ENCODE measurements at regions not wholly inside any gene's neighbourhood (a gene's known extent, or its start where the extent isn't known, plus 50 kb on each side); places are given as distances from the start of the nearest gene placed in this dataset.
A peak's percentile ranks its signal among the peaks of the same experiment; 100 is the strongest.

GRCh38 chr13:50693727-50694126 lies 149.8 kb downstream of the DLEU7 start:
- intact Hi-C loops (cut with micrococcal nuclease), result no loop called here
- no peak overlapping the region for H2BK5ac ChIP-seq (ENCODE audit: low read depth, low read length, poor library complexity, severe bottlenecking)
- no peak overlapping the region for H3K18ac ChIP-seq (ENCODE audit: low read depth, low read length)
- no CpG with 5 or more reads among the region's 2 CpGs for WGBS, 2 experiments (ENCODE audit: extremely low coverage in 2 of 2, insufficient read length in 1 of 2)
- no peak overlapping the region for H3K23ac ChIP-seq (ENCODE audit: low read depth, low read length)
- H4K20me1 ChIP-seq (ENCODE audit: insufficient read depth, low read length), result no peaks in the 10 kb centered on the region
- peak overlapping the region; percentile 38 for H3K4me2 ChIP-seq (ENCODE audit: low read depth, low read length)
- no peak overlapping the region for H2AFZ ChIP-seq (replicated peaks; ENCODE audit: low read length, poor library complexity)
- no peak overlapping the region for H2BK15ac ChIP-seq (ENCODE audit: low read depth, low read length)
- H3K4ac ChIP-seq (ENCODE audit: low read depth, low read length), result no peak overlapping the region
- no peak for DNase-seq
- no peak overlapping the region for H2AK5ac ChIP-seq (ENCODE audit: low read depth, low read length)
- ATAC-seq (ENCODE audit: low read depth), result peak; percentile 53
- no peak overlapping the region for H3K9ac ChIP-seq (ENCODE audit: low read depth, low read length)
- H3K36me3 ChIP-seq (ENCODE audit: control insufficient read depth, insufficient read depth, low read length), result no peaks in the 10 kb centered on the region
- no peak overlapping the region for H4K5ac ChIP-seq (ENCODE audit: low read depth, low read length)
- peaks cover 21% of the 10 kb centered on the region for H3K27me3 ChIP-seq (ENCODE audit: control insufficient read depth, insufficient read depth, low read length)
- H4K8ac ChIP-seq (ENCODE audit: low read depth in 2 of 2, low read length in 2 of 2), result no peak overlapping the region
- no peak overlapping the region for H2BK20ac ChIP-seq (ENCODE audit: low read depth, low read length)
- H2AK9ac ChIP-seq (replicated peaks; ENCODE audit: low read depth, low read length, poor library complexity), result no peak overlapping the region
- H3K14ac ChIP-seq (replicated peaks; ENCODE audit: low read depth, low read length), result no peak overlapping the region
- ChIA-PET CTCF (interaction anchor here (0.6 to 0.7 kb wide), 2 partner anchors 82 to 97 kb away, joined by 3 to 4 read pairs; no protein-coding TSS in a partner anchor), POLR2A (ENCODE audit: unreplicated experiment) (no interaction called here)
- H2BK120ac ChIP-seq (ENCODE audit: low read depth, low read length), result no peak overlapping the region
- no peak overlapping the region for H4K91ac ChIP-seq (ENCODE audit: insufficient read depth, low read depth, low read length)
- in situ Hi-C loops (cut with MboI; ENCODE audit: low sequenced_read_pairs), result no loop called here
- no peaks in the 10 kb centered on the region for H3K9me1 ChIP-seq (ENCODE audit: insufficient read depth, low read length)
- H3K9me3 ChIP-seq (ENCODE audit: control insufficient read depth, insufficient read depth, low read length), result no peaks in the 10 kb centered on the region
- BruUV-seq (replicated peaks), result no TSS peak
- H3K27ac ChIP-seq (ENCODE audit: insufficient read depth, low read length), result no peak overlapping the region
- no peak overlapping the region for H3K4me3 ChIP-seq (ENCODE audit: insufficient read depth, low read depth, low read length)
- dilution Hi-C loops (cut with HindIII; ENCODE audit: low sequenced_read_pairs, unreplicated experiment), result no loop called here
- no peaks in the 10 kb centered on the region for H3K79me1 ChIP-seq (ENCODE audit: low read depth in 1 of 2, low read length in 2 of 2)
- H3K56ac ChIP-seq (ENCODE audit: extremely low read depth, insufficient read depth, low read length), result no peak overlapping the region
- TF ChIP-seq ELK1 (IDR thresholded peaks at IDR 0.05; ENCODE audit: borderline replicate concordance, low read depth, low read length) (no peak), RCOR1 (IDR thresholded peaks at IDR 0.05; ENCODE audit: insufficient replicate concordance, low read length) (no peak), RFX5 (IDR thresholded peaks at IDR 0.05; ENCODE audit: low read depth, low read length) (no peak), FOS (IDR thresholded peaks at IDR 0.05; ENCODE audit: low read depth, low read length) (no peak), MAFK (IDR thresholded peaks at IDR 0.05; ENCODE audit: low read depth, low read length) (no peak), SMC3 (IDR thresholded peaks at IDR 0.05; ENCODE audit: low read depth, low read length) (no peak), CHD1 (IDR thresholded peaks at IDR 0.05; ENCODE audit: low read depth, low read length) (no peak)
- H3K4me1 ChIP-seq (ENCODE audit: control insufficient read depth, insufficient read depth, low read length), result no peaks in the 10 kb centered on the region
